AG08395 (cell line): ENCODE measurements at regions not wholly inside any gene's neighbourhood (a gene's known extent, or its start where the extent isn't known, plus 50 kb on each side); places are given as distances from the start of the nearest gene placed in this dataset.
A peak's percentile ranks its signal among the peaks of the same experiment; 100 is the strongest.

Source experiments
- DNase-seq: peaks from one replicate; pipeline ENCODE4 v3.0.0; 2012; ENCODE audit warnings: mixed read lengths, low spot score

- no peak for DNase-seq
These were observed 228.1 kb downstream of the PRL start for GRCh38 chr6:22068561-22069305.

GRCh38 chr6:22069306-22069800 is 227.5 kb downstream of the PRL start:
- no peak for DNase-seq

- DNase-seq, result peak; percentile 66
These were observed 225.4 kb downstream of the PRL start for GRCh38 chr6:22071270-22072041.

GRCh38 chr6:22072949-22073348 is 223.9 kb downstream of the PRL start:
- peak; percentile 5 for DNase-seq

- no peak for DNase-seq
These were observed 223.2 kb downstream of the PRL start for GRCh38 chr6:22073516-22074198.

GRCh38 chr6:22078288-22078687 is 218.5 kb downstream of the PRL start:
- DNase-seq, result no peak

GRCh38 chr6:22078802-22079545 is 217.9 kb downstream of the PRL start:
- no peak for DNase-seq

- DNase-seq, result peak; percentile 83
These were observed 217.1 kb downstream of the PRL start for GRCh38 chr6:22079783-22080182.

- no peak for DNase-seq
These were observed 215.1 kb downstream of the PRL start for GRCh38 chr6:22081709-22082108.

GRCh38 chr6:22082218-22082617 is 214.6 kb downstream of the PRL start:
- no peak for DNase-seq

GRCh38 chr6:22083119-22083518 is 213.7 kb downstream of the PRL start:
- DNase-seq, result no peak

GRCh38 chr6:22087960-22088706 is 208.7 kb downstream of the PRL start:
- DNase-seq, result no peak

- no peak for DNase-seq
These were observed 205.3 kb downstream of the PRL start for GRCh38 chr6:22091424-22091948.

GRCh38 chr6:22095836-22096235 is 201.0 kb downstream of the PRL start:
- DNase-seq, result no peak

- DNase-seq, result no peak
These were observed 198.2 kb downstream of the PRL start for GRCh38 chr6:22098601-22099031.

- no peak for DNase-seq
These were observed 197.6 kb downstream of the PRL start for GRCh38 chr6:22099231-22099630.

GRCh38 chr6:22099923-22100322 is 196.9 kb downstream of the PRL start:
- DNase-seq, result no peak

GRCh38 chr6:22101163-22101562 is 195.7 kb downstream of the PRL start:
- no peak for DNase-seq

- no peak for DNase-seq
These were observed 194.2 kb downstream of the PRL start for GRCh38 chr6:22102671-22103070.

GRCh38 chr6:22106451-22106850 is 190.4 kb downstream of the PRL start:
- no peak for DNase-seq

- no peak for DNase-seq
These were observed 189.9 kb downstream of the PRL start for GRCh38 chr6:22106961-22107360.
